ENCODE measurements at regions not wholly inside any gene's neighbourhood (a gene's known extent, or its start where the extent isn't known, plus 50 kb on each side); places are given as distances from the start of the nearest gene placed in this dataset.
"Not testable (repeated sequence)": the region's sequence is repeated elsewhere in the genome, so short reads cannot be mapped to it uniquely, and the experiment has no call there.

- no peak for DNase-seq (ENCODE audit: low read depth, low spot score)
These were observed 394.2 kb downstream of the ZEB2 start for GRCh38 chr2:144125751-144126150.

DNA sequence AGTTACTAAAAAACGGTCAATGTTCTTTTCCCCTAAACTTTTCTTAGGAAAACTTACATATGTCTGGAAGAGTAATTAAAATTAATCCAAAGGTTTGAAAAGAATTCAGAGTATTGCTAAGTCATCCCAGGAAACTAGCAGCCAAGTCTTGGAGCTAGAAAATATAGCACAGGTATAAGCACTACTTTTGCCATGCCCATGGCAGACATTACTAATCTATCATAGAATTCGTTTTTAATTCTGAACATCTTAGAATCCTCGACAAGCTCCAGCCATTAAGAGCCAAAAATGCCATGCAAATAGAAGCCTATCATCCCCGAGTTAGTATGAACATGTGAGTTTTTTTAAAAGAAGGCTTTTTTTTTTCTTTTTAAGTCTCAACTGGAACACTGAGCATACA is 395.0 kb downstream of the ZEB2 start:
- no peak for DNase-seq (ENCODE audit: low read depth, low spot score)

DNA sequence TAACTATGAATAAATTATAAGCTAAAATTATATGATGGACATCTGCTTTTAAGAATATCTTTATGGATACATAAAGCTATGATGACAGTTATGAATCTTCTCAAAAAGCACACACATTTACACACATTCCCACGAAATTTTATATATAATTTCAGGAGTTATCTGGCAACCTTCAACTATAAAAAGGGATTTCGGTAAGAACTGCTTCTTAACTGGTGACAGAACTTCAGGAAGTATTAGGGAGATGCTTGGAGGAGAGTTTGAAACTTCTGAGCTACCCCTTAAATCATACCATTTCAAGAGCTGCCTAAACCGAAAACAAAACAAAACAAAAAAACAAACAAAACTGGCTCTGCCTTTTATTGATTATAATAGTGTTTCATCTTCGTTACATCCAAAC is 399.4 kb downstream of the ZEB2 start:
- no peak for DNase-seq (ENCODE audit: low read depth, low spot score)

DNA sequence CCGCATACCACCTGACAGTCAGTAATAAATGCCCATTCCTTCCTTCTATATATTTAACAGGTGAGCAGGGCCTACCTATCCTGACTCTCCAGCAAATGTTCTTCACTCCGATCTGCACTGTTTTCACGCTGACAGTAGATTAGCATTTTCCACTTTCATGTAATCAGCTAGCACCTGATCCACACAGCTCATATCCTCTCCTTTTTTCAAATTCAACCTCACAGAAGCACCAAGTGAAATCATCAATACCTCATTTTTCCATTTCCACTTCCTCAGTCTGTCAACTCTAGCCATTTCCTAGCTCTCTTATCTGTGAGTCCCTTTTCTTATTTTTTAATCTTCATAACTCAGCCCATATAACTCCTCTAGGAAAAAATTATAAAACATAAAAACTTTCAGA is 402.8 kb downstream of the ZEB2 start:
- no peak for DNase-seq (ENCODE audit: low read depth, low spot score)

DNA sequence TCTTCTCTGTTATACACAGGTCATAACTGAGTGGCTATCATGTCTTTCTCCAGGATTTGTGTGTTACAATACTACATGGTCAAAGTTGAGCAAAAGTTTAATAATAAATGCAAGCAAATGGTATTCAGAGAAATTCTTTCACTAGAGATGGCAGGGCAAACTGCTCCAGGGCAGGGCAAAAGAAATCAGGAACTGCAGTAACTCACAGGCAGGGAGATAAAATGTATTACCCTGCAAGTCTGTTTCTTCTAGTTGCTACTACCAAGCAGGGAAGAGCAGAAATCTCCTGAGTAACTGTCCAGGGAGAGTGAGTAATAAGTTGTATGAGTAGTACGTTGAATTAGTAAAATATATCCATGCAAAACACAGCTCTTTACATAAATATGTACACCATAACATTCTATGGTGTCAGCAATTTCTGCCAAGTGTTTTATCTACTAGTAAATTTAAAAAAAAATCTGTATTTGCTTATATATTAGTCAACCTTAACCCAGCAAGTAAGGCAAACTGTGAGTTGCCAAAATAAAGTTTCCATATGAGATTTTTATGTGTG is 404.1 kb downstream of the ZEB2 start:
- no peak for DNase-seq (ENCODE audit: low read depth, low spot score)

- DNase-seq (ENCODE audit: low read depth, low spot score) = no peak
These were observed 405.2 kb downstream of the ZEB2 start for GRCh38 chr2:144114760-144115159.

DNA sequence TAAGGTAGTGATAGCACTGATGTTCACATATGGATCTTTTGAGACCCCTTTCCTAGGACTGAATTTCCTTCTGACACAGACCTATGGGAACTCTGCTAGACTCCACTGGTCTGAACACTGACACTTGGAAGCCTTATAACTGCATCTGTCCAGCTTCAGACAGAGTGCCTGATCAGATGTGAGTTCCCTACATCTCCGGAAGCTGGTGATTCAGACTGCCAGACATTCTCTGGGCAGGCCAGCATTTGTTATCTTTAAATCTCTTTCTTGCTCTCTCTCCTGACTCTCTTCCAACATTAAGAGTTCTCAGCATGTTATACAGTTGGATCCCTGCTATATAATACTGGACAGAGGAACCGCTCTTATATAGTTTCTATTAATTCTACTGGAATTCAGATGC is 408.5 kb downstream of the ZEB2 start:
- DNase-seq (ENCODE audit: low read depth, low spot score) = no peak

GRCh38 chr2:144106104-144106503 is 413.8 kb downstream of the ZEB2 start:
- DNase-seq (ENCODE audit: low read depth, low spot score) = not testable (repeated sequence)

- DNase-seq (ENCODE audit: low read depth, low spot score) = no peak
These were observed 417.5 kb downstream of the ZEB2 start for GRCh38 chr2:144102386-144102785.

GRCh38 chr2:144099780-144100377 is 420.0 kb downstream of the ZEB2 start:
- DNase-seq (ENCODE audit: low read depth, low spot score) = no peak

DNA sequence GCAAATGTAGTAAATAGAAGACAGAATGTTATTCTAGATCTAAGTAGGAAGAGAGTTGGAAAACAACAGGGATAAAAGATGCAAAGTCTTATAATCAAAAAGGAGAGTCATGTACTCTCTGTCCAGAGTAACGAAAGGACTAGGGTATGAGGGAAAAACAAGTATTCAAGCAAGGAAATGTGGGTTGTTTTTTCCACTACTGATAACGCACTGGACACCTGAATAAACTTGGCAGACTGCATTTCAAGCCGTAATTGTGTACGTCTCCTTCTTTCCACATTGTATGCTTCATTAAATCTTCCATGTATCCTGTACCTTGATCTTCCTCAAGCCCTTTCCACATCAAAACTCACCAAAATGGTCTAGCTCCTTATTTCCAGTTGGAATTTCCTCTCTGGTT is 420.6 kb downstream of the ZEB2 start:
- DNase-seq (ENCODE audit: low read depth, low spot score) = no peak

DNA sequence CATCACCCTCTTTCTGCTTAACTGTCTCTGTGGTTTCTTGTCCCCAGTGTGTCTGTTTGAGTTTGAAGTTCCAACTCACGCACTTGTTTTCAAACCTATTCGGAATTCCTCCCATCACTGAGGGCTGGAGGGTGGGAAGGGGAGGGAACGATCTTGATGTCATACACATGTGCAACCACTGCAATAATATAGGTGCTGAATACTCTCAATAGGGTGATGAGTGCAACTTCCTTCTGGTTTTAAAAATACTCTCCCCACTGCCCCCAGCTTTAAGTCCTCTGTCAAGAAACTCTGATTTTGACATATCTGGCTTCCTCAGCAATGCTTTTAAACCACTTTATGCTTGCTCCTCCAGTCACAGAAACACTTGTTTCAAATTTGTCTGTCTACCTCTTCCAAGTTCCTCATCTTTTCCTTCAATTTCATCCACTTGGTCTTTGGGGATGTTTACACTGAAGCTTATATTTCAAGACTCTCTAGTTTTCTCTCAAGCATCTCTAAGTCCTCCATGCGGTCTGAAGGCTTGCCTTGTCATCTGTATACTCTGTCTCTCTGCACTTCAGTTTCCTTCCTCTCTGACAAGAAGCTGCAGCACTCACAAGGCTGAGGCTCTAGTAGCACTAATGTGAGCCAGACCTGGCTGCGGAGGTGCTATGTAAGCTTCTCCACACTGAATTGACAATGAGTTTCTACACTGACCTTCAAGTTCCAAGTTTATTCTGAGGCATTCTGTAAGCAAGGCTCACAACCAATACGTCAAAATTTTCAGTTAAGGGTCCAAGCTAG is 422.3 kb downstream of the ZEB2 start:
- no peak for DNase-seq (ENCODE audit: low read depth, low spot score)

GRCh38 chr2:144096531-144096930 is 423.4 kb downstream of the ZEB2 start:
- no peak for DNase-seq (ENCODE audit: low read depth, low spot score)

- DNase-seq (ENCODE audit: low read depth, low spot score) = no peak
These were observed 425.3 kb downstream of the ZEB2 start for GRCh38 chr2:144094408-144095151.

DNA sequence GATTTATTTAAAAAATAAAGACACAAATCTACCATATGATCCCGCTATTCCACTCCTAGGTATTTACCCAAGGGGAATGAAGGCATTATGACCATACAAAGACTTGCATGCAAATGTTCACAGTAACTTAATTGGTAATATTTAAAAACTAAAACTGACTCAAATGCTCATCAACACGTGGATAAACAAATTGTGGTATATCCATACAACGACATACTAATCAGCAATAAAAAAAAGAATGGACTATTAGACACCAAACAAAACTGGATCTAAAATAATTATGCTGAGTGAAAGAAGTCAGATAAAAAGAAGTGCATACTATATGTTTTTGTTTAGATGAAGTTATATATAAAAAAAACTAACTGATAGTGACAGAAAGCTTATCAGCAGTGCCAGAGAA is 428.3 kb downstream of the ZEB2 start:
- DNase-seq (ENCODE audit: low read depth, low spot score) = no peak

- DNase-seq (ENCODE audit: low read depth, low spot score) = no peak
These were observed 431.1 kb downstream of the ZEB2 start for GRCh38 chr2:144088863-144089262.

DNA sequence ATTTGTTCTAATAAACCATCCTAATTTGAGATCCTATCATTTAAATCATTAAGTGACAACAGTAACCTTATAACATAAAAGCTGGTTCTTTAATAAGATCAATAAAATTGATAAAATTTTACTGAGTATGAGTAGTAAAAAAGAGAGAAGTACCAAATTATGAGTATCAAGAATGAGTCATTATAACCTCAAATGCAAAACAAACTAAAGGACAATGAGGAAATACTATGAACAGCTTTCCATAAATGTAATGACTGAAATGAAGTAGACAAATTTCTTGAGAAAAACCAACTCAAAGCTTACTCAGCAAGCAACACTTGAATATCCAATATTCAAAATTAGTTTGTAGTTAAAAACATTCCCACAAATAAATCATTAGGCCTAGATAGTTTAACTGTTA is 433.0 kb downstream of the ZEB2 start:
- no peak for DNase-seq (ENCODE audit: low read depth, low spot score)

DNA sequence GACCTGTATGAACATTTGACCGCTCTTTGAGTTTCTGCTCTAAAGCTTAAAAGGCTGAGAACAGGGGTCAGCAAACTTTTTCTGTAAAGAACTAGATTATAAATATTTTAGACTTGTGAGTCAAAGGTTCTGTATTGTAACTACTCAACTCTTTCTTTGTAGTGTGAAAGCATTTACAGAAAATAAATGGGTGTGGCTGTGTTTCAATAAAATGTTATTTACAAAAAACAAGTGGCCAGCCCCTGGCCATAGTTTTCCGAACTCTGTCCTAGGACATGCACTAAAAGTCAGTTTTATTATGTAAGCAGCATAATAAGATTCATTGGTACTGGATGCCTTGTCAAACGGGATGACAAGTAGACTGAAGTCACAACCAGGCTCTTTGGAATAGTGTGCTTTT is 434.9 kb downstream of the ZEB2 start:
- DNase-seq (ENCODE audit: low read depth, low spot score) = no peak

- no peak for DNase-seq (ENCODE audit: low read depth, low spot score)
These were observed 435.7 kb downstream of the ZEB2 start for GRCh38 chr2:144084114-144084661.

DNA sequence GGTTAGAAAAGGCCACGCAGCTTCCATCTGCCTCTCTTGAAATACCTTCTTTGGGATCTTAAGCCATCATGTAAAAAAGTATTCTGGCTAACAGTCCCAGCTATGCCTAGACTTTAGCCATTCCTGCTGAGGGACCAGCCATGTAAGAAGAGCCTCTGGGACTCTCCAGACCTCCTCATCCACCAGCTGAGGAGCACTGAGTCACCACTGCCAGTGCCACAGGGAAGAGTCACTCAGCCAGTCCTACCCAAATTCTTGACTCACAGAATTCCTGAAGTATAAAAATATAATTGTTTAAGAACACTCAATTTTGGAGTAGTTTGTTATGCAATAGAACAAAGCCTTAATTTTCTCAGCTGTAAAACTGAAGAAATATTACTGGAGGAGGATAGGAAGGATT is 436.7 kb downstream of the ZEB2 start:
- DNase-seq (ENCODE audit: low read depth, low spot score) = no peak

DNA sequence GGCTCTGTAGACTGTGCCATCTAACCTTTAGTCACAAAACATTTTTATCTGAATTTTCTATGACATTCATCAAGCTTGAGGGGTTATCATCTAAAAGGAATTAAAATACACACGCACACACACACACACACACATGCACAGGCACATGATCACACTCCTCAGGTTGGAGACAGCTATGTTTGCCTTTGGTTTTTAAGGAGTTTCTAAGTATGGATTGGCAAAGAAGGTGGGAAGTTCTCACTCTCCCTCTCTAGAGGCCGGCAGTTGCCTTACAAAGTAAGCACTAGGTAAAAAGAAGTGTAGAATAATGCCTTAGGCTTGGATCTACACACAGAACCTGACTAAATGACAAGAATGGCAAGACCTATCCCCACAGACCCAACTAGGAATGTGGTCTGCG is 437.1 kb downstream of the ZEB2 start:
- no peak for DNase-seq (ENCODE audit: low read depth, low spot score)

DNA sequence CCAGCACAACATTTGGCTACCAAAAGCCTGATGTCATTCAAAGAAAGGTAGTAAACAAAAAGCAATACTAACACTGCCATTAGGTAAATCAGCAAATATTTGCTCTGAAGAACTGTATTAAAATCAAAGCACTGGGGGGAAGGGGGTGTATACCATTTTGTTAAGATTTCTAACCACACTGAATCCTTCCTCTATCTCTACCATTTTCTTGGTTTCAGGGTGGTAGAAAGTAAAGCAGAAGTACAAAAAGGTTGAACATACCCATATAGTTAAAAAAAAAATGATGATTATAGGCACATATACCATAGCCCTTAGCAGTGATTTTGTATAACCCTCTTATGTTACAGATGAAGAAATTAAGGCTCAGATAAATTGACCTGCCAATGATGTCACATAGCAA is 437.6 kb downstream of the ZEB2 start:
- no peak for DNase-seq (ENCODE audit: low read depth, low spot score)

Data from iPS DF 19.7 (cell line).